ELR (cell line): ENCODE measurements at regions not wholly inside any gene's neighbourhood (a gene's known extent, or its start where the extent isn't known, plus 50 kb on each side); places are given as distances from the start of the nearest gene placed in this dataset.
"Not testable (repeated sequence)": the region's sequence is repeated elsewhere in the genome, so short reads cannot be mapped to it uniquely, and the experiment has no call there.

Experiments used
- DNase-seq: peaks from one replicate; pipeline ENCODE4 v3.0.0-alpha.2; 2015; ENCODE audit warnings: low read depth

DNA sequence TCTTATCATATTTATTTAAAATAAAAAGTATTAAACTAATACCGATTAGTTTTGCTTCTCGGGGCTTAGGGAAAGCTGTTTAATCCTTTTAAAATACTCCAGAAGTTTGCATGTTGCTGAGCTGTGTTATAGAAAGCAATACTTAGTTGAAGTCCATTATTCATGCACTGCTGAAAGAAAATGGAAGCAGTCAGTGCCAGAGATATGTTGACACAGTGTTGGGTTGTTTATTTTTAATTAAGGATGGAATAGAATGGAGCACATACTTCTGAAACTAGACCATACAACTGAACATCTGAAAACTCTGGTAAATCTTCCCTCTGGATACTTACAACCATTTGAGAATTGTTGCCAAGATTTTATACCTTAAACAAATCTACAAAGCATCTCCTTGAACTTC is 282.7 kb upstream of the CCDC179 start:
- no peak for DNase-seq

DNA sequence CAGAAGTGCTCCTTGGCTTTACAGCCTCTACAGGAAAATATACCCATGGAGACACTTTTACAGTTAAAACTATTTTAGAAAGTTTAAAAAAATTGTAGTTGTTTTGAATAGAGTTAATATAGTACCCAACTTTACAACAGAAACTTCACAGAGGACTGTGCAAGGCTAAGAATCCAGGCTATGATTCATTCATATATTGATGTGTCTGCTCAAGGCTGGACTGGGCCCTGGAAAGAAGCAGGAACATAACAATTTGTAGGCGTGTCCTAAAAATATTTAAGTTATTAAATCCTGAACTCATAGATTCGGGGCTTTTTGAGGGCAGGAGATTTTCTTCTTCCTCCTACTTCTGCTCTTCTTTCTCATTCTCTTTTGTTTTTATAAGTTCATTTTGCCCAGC is 291.5 kb upstream of the CCDC179 start:
- DNase-seq, result no peak

DNA sequence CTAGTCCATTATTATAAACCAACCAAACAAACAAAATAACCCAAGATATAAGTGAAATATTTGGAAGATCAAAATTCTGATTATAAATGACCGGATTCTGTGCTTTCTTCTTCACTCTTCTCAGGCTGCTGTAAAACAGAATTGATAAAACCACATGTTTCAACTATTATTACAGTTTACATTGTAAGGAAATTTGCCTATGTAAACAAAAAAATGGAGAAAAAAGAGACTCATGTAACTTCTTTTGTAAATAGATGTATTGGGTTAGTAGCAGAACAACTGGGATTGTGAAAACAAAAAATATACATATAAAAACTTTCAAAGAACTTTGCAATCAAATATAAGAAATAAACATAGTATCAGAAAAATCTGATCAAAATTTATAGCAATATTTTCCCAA is 295.2 kb upstream of the CCDC179 start:
- DNase-seq, result no peak

DNA sequence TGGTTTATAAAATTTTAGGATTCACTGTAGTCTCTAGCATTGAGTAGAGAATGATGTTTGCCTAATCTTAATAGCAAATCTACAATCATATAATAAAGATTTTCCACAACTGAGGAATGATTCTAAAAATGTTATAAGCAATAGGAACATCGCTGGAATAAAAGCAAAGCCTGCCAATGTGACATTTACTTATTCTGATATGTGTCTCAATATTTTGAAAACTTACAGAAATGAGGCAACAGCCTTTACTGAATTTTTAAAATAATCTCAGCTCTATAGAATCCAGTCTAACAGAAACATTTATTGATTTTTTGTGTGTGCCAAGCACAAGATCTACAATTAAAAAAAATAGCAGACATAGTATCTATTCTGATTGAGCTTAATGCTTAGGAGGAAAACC is 303.7 kb upstream of the CCDC179 start:
- no peak for DNase-seq

DNA sequence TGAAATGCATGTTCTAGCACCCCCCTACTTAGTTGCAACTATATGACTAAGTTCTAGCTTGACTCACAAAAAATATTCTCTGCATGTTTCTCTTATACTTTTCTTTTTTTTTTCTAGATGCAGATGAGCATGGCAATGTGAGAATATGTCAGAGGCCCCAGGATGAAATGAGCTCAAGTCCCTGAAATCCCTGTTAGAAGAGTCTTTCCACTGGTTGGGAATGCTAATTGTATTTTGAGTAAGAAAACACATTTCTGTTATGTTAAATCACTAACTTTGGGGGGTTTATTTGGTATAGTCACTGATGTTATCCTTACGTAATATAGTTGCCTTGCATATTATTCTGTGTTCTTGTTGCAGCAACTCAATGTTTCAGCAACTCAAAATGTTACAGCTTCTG is 306.1 kb upstream of the CCDC179 start:
- no peak for DNase-seq

DNA sequence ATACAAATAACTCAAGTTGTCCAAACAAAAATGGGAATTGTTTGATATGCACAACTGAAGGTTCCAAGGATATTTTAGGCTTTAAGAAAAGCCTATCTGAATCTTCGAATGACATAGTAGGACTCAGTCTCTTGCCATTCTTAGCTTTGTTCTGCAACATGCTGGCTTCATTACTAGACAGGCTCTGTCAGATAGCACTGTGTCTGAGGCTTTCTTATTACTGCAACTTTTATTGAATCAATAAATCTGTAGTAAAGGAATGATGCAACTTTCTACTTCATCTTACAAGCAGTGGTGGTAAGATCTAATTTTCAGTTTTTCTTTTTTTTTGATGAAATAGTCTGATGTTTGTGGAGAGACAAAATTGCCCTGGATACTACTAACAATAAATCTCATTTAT is 319.3 kb upstream of the CCDC179 start:
- DNase-seq, result no peak

DNA sequence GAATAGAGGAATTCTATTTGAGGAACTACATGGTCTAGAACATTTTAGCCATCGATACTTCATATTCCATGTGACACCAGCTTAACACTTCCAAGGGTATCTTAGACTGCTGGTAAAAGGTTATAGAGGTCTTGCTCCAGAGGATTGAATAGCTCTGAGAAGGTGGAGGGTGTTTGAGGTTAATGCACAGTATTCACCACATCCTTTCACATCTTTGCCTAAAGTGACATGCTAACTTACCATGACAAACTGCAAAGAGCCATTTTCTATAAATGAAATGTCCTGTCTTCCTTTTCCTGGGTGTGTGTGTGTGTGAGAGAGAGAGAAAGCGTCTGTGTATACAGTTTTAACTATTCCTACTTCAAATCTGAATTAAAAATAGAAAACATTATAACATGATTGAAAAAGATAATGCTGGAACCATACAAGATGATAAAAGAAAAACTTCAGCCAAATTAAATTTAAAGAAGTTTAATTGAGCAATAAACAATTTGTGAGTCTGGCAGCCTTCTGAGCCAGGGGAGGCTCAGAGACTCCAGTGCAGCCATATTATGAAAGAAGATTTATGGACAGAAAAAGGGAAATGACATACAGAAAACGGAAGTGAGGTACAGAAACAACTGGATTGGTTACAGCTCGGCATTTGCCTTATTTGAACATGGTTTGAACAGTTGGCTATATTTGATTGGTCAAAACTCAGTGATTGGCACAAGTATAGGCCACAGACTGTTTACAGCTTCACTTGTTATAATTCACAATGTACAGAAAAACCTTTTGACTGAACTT is 320.9 kb upstream of the CCDC179 start:
- DNase-seq, result no peak

DNA sequence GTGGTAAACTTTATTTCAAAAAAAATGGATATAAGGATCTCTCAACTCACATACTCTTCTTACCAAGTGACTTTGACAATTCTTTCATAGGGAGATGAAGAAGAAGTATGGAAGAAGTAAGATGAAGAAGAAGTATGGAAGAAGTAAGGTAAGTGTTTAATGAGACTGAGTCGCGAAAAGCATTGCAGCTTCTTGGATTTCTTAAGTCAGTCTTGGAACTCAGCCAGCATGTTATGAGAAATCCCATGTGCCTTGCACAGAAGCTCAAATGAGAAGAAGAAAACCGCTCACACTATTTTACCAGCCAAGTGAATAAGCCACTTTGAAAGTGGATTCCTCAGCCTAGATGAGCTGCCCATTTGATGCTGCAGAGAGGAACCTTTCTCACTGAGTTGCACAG is 332.0 kb upstream of the CCDC179 start:
- no peak for DNase-seq

DNA sequence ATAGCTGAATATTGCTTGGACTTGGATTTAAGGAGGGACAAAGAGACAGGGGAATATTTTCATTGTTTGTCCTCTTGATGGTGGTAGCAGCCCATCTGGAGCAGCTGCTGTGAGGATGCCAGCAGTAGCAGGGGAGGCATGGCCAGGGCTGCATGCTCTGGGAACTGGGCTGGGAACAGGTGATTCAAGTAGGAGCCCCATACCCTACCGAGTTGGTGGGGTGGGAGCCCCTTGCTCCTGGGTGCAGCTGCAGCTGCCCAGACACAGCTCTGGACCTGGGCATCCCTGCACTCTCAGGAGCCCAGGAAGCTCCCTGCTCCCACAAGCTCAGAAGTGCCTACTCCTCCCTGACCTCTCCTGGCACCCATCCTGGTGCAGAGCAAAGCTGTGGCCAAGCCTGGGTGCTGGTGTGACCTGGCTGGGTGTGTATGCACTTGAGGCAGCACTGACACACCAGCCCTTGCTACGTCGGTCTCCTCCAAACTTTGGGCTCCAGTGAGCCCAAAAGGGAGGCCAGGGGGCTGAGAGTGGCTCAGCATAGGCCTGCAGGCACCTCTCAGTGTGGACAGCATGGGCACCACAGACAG is 341.8 kb upstream of the CCDC179 start:
- DNase-seq, result no peak

DNA sequence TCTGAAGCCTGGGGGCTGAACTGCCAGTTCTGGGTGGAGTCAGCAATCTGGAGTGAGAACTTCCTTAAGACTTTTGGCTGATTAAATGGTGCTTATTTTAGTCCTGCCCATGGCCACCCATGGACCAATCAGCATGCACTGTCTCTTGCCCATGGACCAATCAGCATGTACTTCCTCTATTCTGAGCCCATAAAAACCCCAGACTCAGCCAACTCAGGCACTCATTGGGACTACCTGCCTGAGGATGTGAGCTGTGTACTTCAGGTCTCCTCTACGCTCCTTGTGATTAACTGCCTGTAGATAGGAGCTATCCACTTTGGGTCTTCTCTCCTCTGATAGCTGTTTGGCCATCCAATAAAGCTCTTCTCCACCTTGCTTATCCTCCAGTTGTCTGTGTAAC is 342.3 kb upstream of the CCDC179 start:
- DNase-seq, result no peak

DNA sequence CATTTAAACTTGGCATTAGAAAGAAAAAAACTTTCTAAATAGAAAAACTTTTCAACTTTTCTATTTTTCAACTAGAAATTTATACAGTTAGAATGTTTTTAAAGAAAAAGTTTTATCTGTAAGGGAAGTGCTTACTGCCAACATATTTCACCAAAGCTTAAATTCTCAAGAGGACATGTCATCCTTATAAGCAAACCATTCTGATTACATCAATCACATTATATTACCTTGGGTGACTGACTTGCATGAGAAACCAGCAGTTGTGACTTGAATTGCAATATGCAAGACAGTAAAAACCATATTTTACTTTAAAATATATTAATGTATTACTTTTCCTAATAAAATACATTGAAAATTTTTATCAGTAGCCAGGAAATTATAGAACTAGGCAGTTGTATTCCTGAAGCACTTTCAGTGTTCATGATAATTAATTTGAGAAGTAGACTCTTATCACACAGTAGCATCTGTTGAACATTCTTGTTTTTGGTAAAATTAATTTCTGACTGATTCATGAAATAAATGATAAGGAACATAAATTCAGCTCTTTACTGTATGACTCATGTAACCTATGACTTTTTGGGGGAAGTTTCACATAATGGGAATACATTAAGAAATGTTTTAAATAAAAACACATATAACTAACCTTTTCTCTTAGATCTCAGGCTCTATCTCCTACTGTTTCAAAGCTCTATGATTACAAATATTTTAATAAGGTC is 345.0 kb upstream of the CCDC179 start:
- DNase-seq, result peak; percentile 52

DNA sequence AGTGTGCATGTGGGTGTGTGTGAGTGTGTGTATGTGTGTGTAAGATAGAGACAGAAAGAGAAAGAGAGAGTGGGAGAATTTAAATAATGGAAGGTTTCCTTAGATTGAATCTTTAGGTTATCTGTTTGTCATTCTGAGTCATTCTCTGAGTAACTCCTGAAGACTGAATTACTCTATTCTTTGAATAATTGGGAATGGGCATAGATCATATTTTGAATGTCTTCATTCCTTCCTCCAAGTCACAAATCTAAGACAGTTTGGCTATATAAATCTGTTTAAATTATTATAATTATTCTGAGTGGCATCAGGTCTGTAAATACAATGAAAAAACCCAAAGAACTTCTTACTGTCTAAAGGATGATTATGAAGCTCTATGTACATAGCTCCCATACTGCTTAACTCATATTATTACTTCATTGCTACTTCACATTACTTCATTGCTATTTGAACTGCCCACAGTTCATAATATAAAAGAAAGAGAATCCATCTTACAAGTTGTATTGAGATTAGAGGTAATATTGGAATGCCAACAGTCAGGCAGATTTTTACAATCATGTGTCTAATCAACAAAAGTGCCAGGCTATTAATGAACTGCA is 346.6 kb upstream of the CCDC179 start:
- peak; percentile 73 for DNase-seq

DNA sequence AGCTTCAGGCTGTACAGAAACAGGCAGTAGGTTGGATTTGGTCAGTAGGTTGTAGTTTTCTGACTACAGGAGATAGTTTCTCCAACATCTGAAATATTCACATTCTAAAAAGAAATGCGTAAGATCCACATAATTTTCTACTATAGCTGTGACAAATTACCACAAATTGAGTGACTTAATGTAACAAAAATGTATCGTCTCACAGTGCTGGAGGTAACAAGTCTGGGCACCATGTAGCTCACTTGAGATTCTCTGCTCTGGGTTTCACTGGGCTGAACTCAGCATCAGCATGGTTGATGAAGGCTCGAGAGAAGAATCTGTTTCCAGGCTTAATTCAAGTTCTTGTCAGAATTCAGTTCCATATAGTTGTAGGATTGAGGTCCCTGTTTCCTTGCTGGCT is 350.9 kb upstream of the CCDC179 start:
- peak; percentile 28 for DNase-seq

DNA sequence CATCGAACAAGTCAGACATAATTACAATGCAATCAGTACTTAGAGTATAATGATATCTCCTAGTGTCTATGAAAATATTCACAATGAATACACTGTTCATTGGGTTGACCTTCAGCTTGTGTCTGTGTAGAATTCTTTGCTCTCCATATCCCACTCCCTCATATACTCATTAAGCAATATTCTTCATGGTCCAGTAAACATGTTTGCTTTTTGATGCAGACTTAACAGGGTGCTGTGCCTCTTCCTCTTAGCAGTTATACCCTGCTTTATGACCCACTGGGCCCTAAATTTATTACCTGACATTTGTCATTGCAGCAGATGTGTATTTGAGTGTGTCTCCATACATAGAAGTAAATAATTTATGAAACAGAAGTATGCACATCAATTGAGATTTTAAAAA is 352.5 kb upstream of the CCDC179 start:
- no peak for DNase-seq

DNA sequence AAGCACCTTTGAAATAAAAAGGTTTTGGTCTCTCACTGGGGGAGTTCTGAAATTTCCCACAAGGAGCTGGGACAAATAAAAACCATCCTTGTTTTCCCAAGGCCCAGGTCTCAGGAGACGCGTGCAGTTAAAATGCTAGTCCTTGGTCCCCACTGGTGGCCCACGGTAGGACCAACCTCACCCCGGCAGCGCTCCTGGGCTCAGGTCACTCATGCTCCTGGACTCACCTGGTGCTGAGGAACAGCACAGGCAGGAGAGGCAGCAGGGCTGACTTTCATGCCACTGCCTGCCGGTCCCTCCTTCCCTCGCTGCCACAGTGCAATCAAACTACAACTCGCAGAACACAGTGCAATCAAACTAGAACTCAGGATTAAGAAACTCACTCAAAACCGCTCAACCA is 356.8 kb upstream of the CCDC179 start:
- DNase-seq, result no peak

DNA sequence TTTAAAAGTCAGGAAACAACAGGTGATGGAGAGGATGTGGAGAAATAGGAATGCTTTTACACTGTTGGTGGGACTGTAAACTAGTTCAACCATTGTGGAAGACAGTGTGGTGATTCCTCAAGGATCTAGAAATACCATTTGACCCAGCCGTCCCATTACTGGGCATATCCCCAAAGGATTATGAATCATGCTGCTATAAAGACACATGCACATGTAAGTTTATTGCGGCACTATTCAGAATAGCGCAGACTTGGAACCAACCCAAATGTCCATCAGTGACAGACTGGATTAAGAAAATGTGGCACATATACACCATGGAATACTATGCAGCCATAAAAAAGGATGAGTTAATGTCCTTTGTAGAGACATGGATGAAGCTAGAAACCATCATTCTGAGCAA is 359.8 kb upstream of the CCDC179 start:
- DNase-seq, result not testable (repeated sequence)

DNA sequence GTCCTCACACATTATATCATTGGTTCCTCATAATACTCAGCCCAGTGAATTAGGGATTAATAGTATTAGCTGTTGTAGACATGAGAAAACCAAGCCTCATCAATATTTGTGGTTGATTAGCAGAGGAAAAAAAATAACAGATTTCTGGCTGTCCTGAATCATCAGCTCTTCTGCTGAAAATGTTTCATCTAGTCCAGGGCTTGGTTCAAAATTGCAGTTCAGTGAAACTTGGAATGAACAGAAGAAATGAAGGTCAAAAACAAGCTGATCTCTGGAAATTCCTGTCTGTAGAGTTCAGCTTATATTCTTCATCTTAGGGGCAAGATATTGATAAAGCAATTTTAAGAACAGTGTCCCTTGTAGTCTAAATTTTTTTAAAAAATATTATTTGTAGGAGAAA is 361.1 kb upstream of the CCDC179 start:
- DNase-seq, result no peak

DNA sequence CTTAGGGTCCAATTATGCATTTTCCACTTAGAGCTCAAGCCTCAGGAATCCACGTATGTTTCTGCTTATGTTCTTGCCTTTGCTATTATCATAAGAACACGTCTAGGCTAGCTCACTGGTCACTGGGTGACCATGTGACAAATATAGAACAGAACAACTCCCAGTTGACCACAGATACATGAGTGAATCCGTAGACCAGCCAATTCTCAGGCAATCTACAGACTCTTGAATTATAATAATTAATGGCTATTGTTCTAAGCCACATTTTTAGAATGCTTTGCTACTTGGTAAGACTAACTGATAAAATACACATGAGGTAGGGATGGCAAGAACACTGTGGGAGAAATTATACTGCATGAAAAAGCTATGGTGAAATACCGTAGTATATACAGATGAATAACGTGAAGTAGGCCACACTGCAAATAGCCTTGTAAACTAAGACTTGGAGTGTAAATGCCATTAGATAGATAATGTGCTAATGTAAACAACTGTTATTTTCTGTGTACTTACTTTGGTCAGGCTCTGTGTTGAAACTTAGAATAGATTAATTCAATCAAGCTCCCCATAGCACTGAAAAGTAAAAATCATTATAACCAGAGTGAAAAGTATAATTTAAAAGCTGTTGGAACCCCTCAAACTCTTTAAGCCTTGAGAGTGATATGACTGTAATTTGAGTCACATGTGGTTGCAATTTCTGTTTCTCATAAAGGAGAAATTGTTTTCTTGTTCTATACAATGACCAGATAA is 366.2 kb upstream of the CCDC179 start:
- DNase-seq, result no peak

DNA sequence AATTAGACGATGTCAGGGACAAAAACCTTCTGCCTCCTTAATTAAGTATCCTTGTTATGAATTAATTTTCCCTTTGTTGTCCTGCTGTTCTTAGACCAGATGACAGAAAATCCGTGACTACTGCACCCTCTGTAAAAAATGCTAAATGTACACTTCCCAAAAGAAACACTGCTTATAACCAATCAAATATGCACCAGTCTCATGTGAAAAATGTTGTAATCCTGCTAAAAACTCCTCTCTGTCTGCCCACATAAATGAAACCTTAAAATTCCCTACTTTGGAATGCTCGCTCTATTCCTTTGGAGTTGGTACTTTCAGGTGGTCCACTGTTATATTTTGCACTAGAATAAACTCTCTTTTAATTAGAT is 366.8 kb upstream of the CCDC179 start:
- DNase-seq, result no peak

DNA sequence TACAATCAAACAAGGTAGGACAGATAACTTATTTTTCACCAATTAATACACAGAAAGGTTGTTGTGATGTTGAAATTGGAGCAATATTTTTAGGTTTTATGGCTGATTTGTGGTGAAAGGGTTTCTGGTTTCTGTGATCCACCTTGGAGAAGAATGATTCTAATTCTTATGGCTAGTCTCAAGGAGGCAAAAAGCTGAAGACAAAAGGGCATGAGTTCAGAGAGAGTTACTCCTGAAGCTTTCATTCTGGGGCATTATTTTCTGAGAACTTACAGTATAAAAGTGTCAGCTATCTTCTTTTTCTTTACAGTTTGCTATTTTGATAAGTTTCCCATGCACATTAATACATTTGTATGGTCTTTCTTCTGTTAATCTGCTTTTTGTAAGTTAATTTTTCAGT is 372.4 kb upstream of the CCDC179 start:
- DNase-seq, result no peak

DNA sequence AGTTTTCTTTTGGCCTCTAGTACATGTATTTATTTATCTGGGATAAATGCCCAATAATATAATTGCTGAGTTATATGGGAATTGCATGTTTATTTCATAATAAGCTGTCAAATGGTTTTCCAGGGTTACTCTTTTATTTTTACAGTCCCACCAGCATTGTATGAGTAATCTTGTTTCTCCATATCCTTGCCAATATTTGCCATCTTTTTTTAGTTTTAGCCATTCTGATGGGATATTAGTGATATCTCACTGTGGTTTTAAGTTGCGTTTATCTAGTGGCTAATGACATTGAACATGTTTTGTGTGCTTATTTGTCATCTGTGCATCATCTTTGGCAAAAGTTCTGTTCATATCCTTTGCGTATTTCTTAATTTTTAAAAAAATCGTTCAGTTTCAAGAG is 372.8 kb upstream of the CCDC179 start:
- DNase-seq, result no peak

DNA sequence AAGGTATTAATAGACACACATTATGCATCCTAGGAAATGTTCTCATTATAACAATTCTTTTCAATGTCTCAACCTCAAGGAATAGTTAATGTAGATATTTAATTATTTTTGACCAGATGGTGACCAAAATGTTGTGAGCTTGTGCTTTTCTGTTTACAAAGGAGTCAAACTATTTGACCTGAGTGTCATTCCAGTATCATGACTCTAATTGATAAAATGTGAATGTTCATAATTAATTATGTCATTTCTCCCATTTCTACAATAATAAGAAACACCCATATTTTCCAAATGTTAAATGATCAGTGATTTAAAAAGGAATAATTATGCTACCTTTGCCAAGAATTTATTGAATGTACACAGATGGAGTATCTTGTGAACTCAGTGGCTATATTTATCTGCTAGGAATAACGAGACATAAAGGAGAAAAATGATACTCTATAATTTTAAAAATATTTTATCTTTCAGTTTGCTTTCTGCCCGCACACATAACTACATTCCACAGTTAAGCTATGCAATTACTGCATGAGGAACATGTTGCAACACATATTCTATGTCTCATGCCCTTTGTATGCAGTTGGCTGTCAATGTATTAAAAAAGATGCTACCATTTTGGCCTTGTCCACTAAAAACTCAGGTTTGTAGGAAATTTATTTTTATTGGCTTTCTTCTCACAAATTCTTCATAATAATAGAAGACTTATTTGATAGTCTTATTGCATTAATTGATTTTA is 376.7 kb upstream of the CCDC179 start:
- DNase-seq, result no peak
